ENCODE measurements at regions not wholly inside any gene's neighbourhood (a gene's known extent, or its start where the extent isn't known, plus 50 kb on each side); places are given as distances from the start of the nearest gene placed in this dataset.

DNA sequence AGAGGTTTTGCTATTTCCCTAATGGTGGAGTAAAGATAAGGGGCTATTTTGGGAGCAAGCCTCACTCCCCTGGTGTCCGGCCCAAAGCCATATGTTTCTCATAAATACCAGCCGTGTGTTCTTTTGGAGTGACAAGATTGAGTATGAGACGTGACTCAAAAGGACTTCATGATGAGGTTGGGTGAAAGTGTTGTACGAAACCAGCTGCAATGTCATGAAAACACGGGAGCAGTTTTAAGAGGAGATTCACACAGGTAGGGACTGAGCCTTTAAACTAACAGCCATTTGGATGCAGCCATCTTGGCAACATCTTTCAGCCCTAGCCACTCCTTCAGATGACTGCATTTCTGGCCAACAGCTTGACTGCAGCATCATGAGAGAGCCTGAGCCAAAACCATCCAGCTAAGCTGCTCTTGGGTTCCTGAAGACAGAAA, 532.3 kb upstream of the USP24 start:
- H3K4me1 ChIP-seq (ENCODE audit: insufficient read depth), result no peaks in the 10 kb centered on the region
- WGBS, 3 donors, result 45 to 62% (median 60%) methylated on average over 5 of the region's 5 CpGs
- DNase-seq, result no peak
- no peaks in the 10 kb centered on the region for H3K9me3 ChIP-seq
- intact Hi-C loops (cut with DNase I), result no loop called here
- H3K4me3 ChIP-seq, result no peak overlapping the region
- TF ChIP-seq, protein P1, sequence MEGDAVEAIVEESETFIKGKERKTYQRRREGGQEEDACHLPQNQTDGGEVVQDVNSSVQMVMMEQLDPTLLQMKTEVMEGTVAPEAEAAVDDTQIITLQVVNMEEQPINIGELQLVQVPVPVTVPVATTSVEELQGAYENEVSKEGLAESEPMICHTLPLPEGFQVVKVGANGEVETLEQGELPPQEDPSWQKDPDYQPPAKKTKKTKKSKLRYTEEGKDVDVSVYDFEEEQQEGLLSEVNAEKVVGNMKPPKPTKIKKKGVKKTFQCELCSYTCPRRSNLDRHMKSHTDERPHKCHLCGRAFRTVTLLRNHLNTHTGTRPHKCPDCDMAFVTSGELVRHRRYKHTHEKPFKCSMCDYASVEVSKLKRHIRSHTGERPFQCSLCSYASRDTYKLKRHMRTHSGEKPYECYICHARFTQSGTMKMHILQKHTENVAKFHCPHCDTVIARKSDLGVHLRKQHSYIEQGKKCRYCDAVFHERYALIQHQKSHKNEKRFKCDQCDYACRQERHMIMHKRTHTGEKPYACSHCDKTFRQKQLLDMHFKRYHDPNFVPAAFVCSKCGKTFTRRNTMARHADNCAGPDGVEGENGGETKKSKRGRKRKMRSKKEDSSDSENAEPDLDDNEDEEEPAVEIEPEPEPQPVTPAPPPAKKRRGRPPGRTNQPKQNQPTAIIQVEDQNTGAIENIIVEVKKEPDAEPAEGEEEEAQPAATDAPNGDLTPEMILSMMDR (IDR thresholded peaks at IDR 0.05), result no peak
- no peak for TF ChIP-seq POLR2A (IDR thresholded peaks at IDR 0.05)
- no peak for TF ChIP-seq EP300 (IDR thresholded peaks at IDR 0.05)
- H3K36me3 ChIP-seq, result no peaks in the 10 kb centered on the region
- H3K27me3 ChIP-seq, result no peaks in the 10 kb centered on the region
- no peak overlapping the region for H3K27ac ChIP-seq

DNA sequence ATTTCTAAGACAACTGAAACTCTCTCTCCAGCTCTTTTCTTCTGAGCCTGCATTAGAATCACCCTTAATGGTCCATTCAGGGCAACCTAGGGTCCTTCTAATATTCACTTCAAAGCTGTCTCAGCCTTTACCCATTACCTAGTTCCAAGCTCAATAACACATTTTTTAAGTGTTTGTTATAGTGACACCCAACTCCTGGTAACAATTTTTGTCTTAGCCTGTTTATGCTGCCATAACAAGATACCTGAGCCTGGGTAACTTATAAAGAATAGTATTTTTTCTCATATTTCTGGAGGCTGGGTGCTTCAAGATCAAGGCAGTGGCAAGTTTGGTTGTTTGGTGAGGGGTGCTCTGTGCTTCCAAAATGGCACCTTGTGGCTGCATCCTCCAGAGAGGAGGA, 531.5 kb upstream of the USP24 start:
- no peak overlapping the region for H3K27ac ChIP-seq
- no peaks in the 10 kb centered on the region for H3K36me3 ChIP-seq
- intact Hi-C loops (cut with DNase I), result no loop called here
- H3K9me3 ChIP-seq, result no peaks in the 10 kb centered on the region
- peaks cover 3% of the 10 kb centered on the region for H3K4me1 ChIP-seq (ENCODE audit: insufficient read depth)
- TF ChIP-seq, protein P1 (IDR thresholded peaks at IDR 0.05), result no peak
- no peak for TF ChIP-seq POLR2A (IDR thresholded peaks at IDR 0.05)
- no peak for TF ChIP-seq EP300 (IDR thresholded peaks at IDR 0.05)
- H3K27me3 ChIP-seq, result no peaks in the 10 kb centered on the region
- DNase-seq, result no peak
- no peak overlapping the region for H3K4me3 ChIP-seq

- no peak overlapping the region for H3K4me3 ChIP-seq
- H3K27me3 ChIP-seq, result no peaks in the 10 kb centered on the region
- intact Hi-C loops (cut with DNase I), result no loop called here
- H3K9me3 ChIP-seq, result no peaks in the 10 kb centered on the region
- peak overlapping the region in 1 of 2 donors; percentile 37 for H3K27ac ChIP-seq
- WGBS, 3 donors, result 6 to 10% (median 7%) methylated on average over 1 of the region's 1 CpG
- H3K36me3 ChIP-seq, result no peaks in the 10 kb centered on the region
- no peak for TF ChIP-seq POLR2A (IDR thresholded peaks at IDR 0.05)
- TF ChIP-seq, protein P1 (IDR thresholded peaks at IDR 0.05), result no peak
- TF ChIP-seq EP300 (IDR thresholded peaks at IDR 0.05), result no peak
- DNase-seq, result no peak
- peaks cover 6% of the 10 kb centered on the region for H3K4me1 ChIP-seq (ENCODE audit: insufficient read depth)
Observed at GRCh38 chr1:55741516-55741915, 526.4 kb upstream of the USP24 start.

- TF ChIP-seq EP300 (IDR thresholded peaks at IDR 0.05) (no peak), POLR2A (IDR thresholded peaks at IDR 0.05) (no peak)
- TF ChIP-seq, protein P1 (IDR thresholded peaks at IDR 0.05), result no peak
- intact Hi-C loops (cut with DNase I), result no loop called here
- H3K9me3 ChIP-seq, result no peaks in the 10 kb centered on the region
- no peak for DNase-seq
- H3K4me3 ChIP-seq, result no peak overlapping the region
- no peaks in the 10 kb centered on the region for H3K27me3 ChIP-seq
- H3K36me3 ChIP-seq, result no peaks in the 10 kb centered on the region
- H3K4me1 ChIP-seq (ENCODE audit: insufficient read depth), result no peaks in the 10 kb centered on the region
- no peak overlapping the region for H3K27ac ChIP-seq
Observed at GRCh38 chr1:55735106-55735505, 519.9 kb upstream of the USP24 start.

DNA sequence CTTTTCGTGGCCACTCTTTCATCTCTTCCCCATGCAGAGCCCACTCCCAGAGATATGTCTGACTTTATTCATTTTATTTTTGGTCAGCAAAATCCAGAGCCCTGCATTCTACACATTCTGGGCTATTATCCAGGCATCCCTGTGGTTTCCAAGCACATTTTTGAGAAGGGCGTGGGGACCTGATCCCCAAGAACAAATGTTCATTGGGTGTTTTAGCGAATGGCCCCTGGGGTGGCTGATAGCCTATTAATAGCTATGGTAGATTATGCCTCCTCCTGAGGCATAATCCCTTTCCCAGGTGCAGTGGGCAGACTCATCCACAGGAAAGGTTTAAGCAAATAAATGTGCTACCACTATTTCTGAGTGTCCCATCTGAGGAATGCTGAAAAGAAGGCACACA, 511.8 kb upstream of the USP24 start:
- TF ChIP-seq, protein P1 (IDR thresholded peaks at IDR 0.05), result no peak
- TF ChIP-seq EP300 (IDR thresholded peaks at IDR 0.05) (no peak), POLR2A (IDR thresholded peaks at IDR 0.05) (no peak)

More for the DNA sequence above, 511.8 kb upstream of the USP24 start:
- intact Hi-C loops (cut with DNase I), result loop anchor here in 1 of 4 donors (10.0 kb wide), 1 partner anchor 848 kb away; the partner anchor contains the start of gene PLPP3
- Histone ChIP-seq H3K4me1 (ENCODE audit: insufficient read depth) (peaks cover 5% of the 10 kb centered on the region), H3K9me3 (no peaks in the 10 kb centered on the region), H3K27ac (no peak overlapping the region), H3K27me3 (no peaks in the 10 kb centered on the region), H3K4me3 (no peak overlapping the region), H3K36me3 (no peaks in the 10 kb centered on the region)
- DNase-seq, result no peak
- WGBS, 3 donors, result 46 to 62% (median 59%) methylated on average over 3 of the region's 3 CpGs

Measured in ovary (tissue), 7 donors.